ENCODE measurements at regions not wholly inside any gene's neighbourhood (a gene's known extent, or its start where the extent isn't known, plus 50 kb on each side); places are given as distances from the start of the nearest gene placed in this dataset.

DNA sequence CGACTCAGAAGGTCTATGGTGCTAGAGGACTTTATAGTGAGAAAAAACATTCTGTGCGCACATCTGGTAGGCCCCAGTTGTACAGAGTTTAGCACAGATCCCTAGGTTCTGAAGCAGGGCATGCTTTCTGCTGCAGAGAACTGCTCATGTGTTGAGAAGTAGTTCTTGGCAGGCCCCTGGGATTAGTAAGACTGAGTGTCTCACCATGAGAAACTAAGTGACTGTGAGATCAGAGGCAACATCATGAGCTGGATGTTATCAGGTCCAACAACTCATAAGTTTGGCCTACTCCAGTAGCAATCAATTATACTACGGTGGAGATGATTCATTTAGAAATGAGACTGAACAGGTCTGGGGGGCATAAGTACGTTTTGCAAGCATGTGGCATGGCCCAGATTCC lies 507.4 kb upstream of the KLF12 start (continued):
- TF ChIP-seq HMG20B (CRISPR knock-in tag; IDR thresholded peaks at IDR 0.05) (no peak), PTBP1 (IDR thresholded peaks at IDR 0.05; ENCODE audit: low read depth, low read length) (no peak), SAP30 (IDR thresholded peaks at IDR 0.05; ENCODE audit: borderline replicate concordance, insufficient read depth, low read depth, low read length, poor library complexity, severe bottlenecking) (no peak)
- TF ChIP-seq, protein P1, sequence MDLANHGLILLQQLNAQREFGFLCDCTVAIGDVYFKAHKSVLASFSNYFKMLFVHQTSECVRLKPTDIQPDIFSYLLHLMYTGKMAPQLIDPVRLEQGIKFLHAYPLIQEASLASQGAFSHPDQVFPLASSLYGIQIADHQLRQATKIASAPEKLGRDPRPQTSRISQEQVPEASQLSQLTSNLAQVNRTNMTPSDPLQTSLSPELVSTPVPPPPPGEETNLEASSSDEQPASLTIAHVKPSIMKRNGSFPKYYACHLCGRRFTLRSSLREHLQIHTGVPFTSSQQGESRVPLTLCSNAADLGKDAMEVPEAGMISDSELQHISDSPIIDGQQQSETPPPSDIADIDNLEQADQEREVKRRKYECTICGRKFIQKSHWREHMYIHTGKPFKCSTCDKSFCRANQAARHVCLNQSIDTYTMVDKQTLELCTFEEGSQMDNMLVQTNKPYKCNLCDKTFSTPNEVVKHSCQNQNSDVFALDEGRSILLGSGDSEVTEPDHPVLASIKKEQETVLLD (IDR thresholded peaks at IDR 0.05), result no peak

DNA sequence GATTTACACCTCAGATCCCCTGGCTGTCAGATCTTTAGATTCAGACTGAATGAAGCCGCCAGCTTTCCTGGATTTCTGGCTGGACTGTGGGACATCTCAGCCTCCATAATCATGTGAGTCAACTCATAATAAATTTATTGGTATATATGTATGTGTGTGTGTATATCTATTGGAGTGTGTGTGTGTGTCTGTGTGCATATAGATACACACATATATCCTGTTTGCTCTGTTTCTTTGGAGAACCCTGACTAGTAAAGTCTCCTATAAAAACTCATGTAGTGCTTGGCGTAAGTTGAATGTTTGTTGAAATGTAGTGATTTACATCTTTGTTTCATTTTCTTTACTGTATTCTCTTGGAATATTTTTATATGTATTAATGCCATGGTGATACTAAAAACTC lies 499.5 kb upstream of the KLF12 start:
- Histone ChIP-seq H2AFZ (ENCODE audit: low read depth, low read length) (no peak overlapping the region), H3K79me2 (ENCODE audit: control insufficient read depth, insufficient read depth, low read length) (no peaks in the 10 kb centered on the region), H3K4me3 (no peak overlapping the region), H3K9ac (ENCODE audit: insufficient read depth in 1 of 2, low read depth in 2 of 2, low read length in 2 of 2) (no peak overlapping the region), H3K9me1 (ENCODE audit: control insufficient read depth, insufficient read depth, low read length) (no peaks in the 10 kb centered on the region), H3K4me1 (replicated peaks in 1 of 2; ENCODE audit: control insufficient read depth in 2 of 2, insufficient read depth in 2 of 2, low read length in 2 of 2) (no peaks in the 10 kb centered on the region), H3K27ac (ENCODE audit: extremely low read depth, low read depth, low read length) (no peak overlapping the region), H3K27me3 (ENCODE audit: control insufficient read depth in 2 of 2, insufficient read depth in 2 of 2, low read length in 2 of 2) (no peaks in the 10 kb centered on the region), H3K4me2 (ENCODE audit: insufficient read depth, low read length) (no peak overlapping the region), H3K9me3 (replicated peaks; ENCODE audit: control insufficient read depth, insufficient read depth, low read depth, low read length) (no peaks in the 10 kb centered on the region), H3K36me3 (ENCODE audit: control insufficient read depth, insufficient read depth, low read length) (no peaks in the 10 kb centered on the region), H4K20me1 (replicated peaks; ENCODE audit: control insufficient read depth, insufficient read depth, low read length) (no peaks in the 10 kb centered on the region)
- FAIRE-seq, result no peak
- TF ChIP-seq MEF2A (IDR thresholded peaks at IDR 0.05; ENCODE audit: control insufficient read depth, low read depth, low read length) (no peak), SLC30A9 (CRISPR knock-in tag; IDR thresholded peaks at IDR 0.05) (no peak), EHMT2 (IDR thresholded peaks at IDR 0.05) (no peak), KDM2B (CRISPR knock-in tag; IDR thresholded peaks at IDR 0.05) (no peak), RAD21 (CRISPR knock-in tag; conservative IDR thresholded peaks at IDR 0.05 in 1 of 2, IDR thresholded peaks at IDR 0.05 in 1 of 2) (no peak), ZNF165 (CRISPR knock-in tag; IDR thresholded peaks at IDR 0.05; ENCODE audit: borderline replicate concordance) (no peak), ZNF707 (CRISPR knock-in tag; conservative IDR thresholded peaks at IDR 0.05) (no peak), MTA2 (IDR thresholded peaks at IDR 0.05; ENCODE audit: low read depth) (no peak)
- TF ChIP-seq, protein P2, sequence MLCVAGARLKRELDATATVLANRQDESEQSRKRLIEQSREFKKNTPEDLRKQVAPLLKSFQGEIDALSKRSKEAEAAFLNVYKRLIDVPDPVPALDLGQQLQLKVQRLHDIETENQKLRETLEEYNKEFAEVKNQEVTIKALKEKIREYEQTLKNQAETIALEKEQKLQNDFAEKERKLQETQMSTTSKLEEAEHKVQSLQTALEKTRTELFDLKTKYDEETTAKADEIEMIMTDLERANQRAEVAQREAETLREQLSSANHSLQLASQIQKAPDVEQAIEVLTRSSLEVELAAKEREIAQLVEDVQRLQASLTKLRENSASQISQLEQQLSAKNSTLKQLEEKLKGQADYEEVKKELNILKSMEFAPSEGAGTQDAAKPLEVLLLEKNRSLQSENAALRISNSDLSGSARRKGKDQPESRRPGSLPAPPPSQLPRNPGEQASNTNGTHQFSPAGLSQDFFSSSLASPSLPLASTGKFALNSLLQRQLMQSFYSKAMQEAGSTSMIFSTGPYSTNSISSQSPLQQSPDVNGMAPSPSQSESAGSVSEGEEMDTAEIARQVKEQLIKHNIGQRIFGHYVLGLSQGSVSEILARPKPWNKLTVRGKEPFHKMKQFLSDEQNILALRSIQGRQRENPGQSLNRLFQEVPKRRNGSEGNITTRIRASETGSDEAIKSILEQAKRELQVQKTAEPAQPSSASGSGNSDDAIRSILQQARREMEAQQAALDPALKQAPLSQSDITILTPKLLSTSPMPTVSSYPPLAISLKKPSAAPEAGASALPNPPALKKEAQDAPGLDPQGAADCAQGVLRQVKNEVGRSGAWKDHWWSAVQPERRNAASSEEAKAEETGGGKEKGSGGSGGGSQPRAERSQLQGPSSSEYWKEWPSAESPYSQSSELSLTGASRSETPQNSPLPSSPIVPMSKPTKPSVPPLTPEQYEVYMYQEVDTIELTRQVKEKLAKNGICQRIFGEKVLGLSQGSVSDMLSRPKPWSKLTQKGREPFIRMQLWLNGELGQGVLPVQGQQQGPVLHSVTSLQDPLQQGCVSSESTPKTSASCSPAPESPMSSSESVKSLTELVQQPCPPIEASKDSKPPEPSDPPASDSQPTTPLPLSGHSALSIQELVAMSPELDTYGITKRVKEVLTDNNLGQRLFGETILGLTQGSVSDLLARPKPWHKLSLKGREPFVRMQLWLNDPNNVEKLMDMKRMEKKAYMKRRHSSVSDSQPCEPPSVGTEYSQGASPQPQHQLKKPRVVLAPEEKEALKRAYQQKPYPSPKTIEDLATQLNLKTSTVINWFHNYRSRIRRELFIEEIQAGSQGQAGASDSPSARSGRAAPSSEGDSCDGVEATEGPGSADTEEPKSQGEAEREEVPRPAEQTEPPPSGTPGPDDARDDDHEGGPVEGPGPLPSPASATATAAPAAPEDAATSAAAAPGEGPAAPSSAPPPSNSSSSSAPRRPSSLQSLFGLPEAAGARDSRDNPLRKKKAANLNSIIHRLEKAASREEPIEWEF (CRISPR knock-in tag; IDR thresholded peaks at IDR 0.05), result no peak
- DNase-seq (ENCODE audit: extremely low read depth in 1 of 4, low spot score in 3 of 4), result no peak
- POLR2A ChIA-PET, result no interaction called here
- in situ Hi-C loops (cut with MboI) (no loop called here), intact Hi-C loops (cut with micrococcal nuclease) (no loop called here)
- no TSS peak for BruUV-seq (replicated peaks)
- WGBS (ENCODE audit: insufficient coverage, low coverage, missing lambda C conversion rate), result 0% methylated on average over 2 of the region's 2 CpGs
- CTCF ChIA-PET (ENCODE audit: low intra/inter-chr PET ratio), result no interaction called here
- no peak for ATAC-seq

All from K562 (cell line).